SU-DHL-6 (cell line): ENCODE measurements at regions not wholly inside any gene's neighbourhood (a gene's known extent, or its start where the extent isn't known, plus 50 kb on each side); places are given as distances from the start of the nearest gene placed in this dataset.

ENCODE experiments used
- H2AFZ ChIP-seq: fragments of 200-600 bp; sonication (generic); 2 replicates; pipeline ENCODE4 v1.6.1; 2014; ENCODE audit warnings: low read depth, mild to moderate bottlenecking, moderate library complexity, mixed read lengths, antibody characterized with exemption, low read length; ENCODE audit not compliant: severe bottlenecking
- H3F3A ChIP-seq: fragments of 200-600 bp; shearing (Covaris generic); 2 replicates; pipeline ENCODE4 v1.6.0; 2016; ENCODE audit warnings: antibody characterized with exemption, mild to moderate bottlenecking; ENCODE audit not compliant: insufficient read depth
- H3K27ac ChIP-seq: fragments of 200-600 bp; sonication (generic); 2 replicates; pipeline ENCODE4 v1.5.1; 2016; ENCODE audit warnings: low read depth, mild to moderate bottlenecking, low read length, moderate library complexity, mixed read lengths
- H3K27me3 ChIP-seq: fragments of 200-600 bp; sonication (generic), shearing (Covaris generic); 2 replicates; pipeline ENCODE4 v1.6.0; 2014; ENCODE audit warnings: mild to moderate bottlenecking, low read length
- H3K36me3 ChIP-seq: fragments of 200-600 bp; sonication (generic); 2 replicates; pipeline ENCODE4 v1.6.1; 2014; ENCODE audit warnings: mild to moderate bottlenecking, low read length, mixed read lengths
- H3K4me2 ChIP-seq: fragments of 300-600, 200-600 bp; shearing (Covaris generic), sonication (generic); 2 replicates; pipeline ENCODE4 v1.6.0; 2014; ENCODE audit warnings: low read length, low read depth, mild to moderate bottlenecking; ENCODE audit not compliant: poor library complexity, severe bottlenecking
- H3K4me3 ChIP-seq: fragments of 200-600 bp; sonication (generic); 2 replicates; pipeline ENCODE4 v1.5.1; 2014; ENCODE audit warnings: antibody characterized with exemption, low read length, mild to moderate bottlenecking, mixed read lengths; ENCODE audit not compliant: insufficient read depth, poor library complexity, severe bottlenecking
- H3K79me2 ChIP-seq: fragments of 200-600 bp; sonication (generic); 2 replicates; pipeline ENCODE4 v1.6.1; 2014; ENCODE audit warnings: mild to moderate bottlenecking, low read length, moderate library complexity; ENCODE audit not compliant: insufficient read depth
- H3K9ac ChIP-seq: fragments of 200-600 bp; sonication (generic); 2 replicates; pipeline ENCODE4 v1.7.0; 2014; ENCODE audit warnings: mild to moderate bottlenecking, low read length
- H3K9me2 ChIP-seq: fragments of 200-600 bp; sonication (generic); replicated peaks from 2 replicates; pipeline ENCODE4 v1.6.1; 2014; ENCODE audit warnings: low read length; ENCODE audit not compliant: insufficient read depth
- H3K9me3 ChIP-seq: fragments of 200-600 bp; sonication (generic); 2 replicates; pipeline ENCODE4 v1.6.1; 2014; ENCODE audit warnings: low read length, mixed read lengths; ENCODE audit not compliant: insufficient read depth
- H4K20me1 ChIP-seq: fragments of 200-600 bp; sonication (generic); 2 replicates; pipeline ENCODE4 v1.6.1; 2014; ENCODE audit warnings: low read depth, mild to moderate bottlenecking, antibody characterized with exemption, low read length, moderate library complexity, mixed read lengths
- CTCF ChIP-seq: fragments of 200-600 bp; sonication (generic); IDR thresholded peaks from one replicate; pipeline ENCODE4 v1.5.1; 2017; ENCODE audit warnings: antibody characterized with exemption, mild to moderate bottlenecking, low read length, moderate library complexity; ENCODE audit not compliant: insufficient read depth, poor library complexity, severe bottlenecking
- EZH2phosphoT487 ChIP-seq: fragments of 200-600 bp; sonication (generic), shearing (Covaris generic); conservative IDR thresholded peaks from 2 replicates; pipeline ENCODE4 v1.6.1; 2018; ENCODE audit warnings: mild to moderate bottlenecking, antibody characterized with exemption, low read length, moderate library complexity, mixed read lengths

GRCh38 chr1:87744056-87744455 lies 415.4 kb downstream of the LMO4 start:
- no peak overlapping the region for H3K4me2 ChIP-seq
- H3K27me3 ChIP-seq: no peaks in the 10 kb centered on the region
- H3K4me3 ChIP-seq: no peak overlapping the region
- no peaks in the 10 kb centered on the region for H4K20me1 ChIP-seq
- H3K27ac ChIP-seq: no peak overlapping the region
- no peak overlapping the region for H2AFZ ChIP-seq
- H3K9ac ChIP-seq: no peak overlapping the region
- no peaks in the 10 kb centered on the region for H3K9me3 ChIP-seq
- TF ChIP-seq EZH2phosphoT487 (no peak), CTCF (no peak)
- H3F3A ChIP-seq: no peaks in the 10 kb centered on the region
- no peaks in the 10 kb centered on the region for H3K79me2 ChIP-seq
- H3K9me2 ChIP-seq: no peaks in the 10 kb centered on the region
- H3K36me3 ChIP-seq: no peaks in the 10 kb centered on the region

GRCh38 chr1:87744763-87745162 lies 416.1 kb downstream of the LMO4 start:
- Histone ChIP-seq H4K20me1 (no peaks in the 10 kb centered on the region), H3K79me2 (no peaks in the 10 kb centered on the region), H2AFZ (no peak overlapping the region), H3K9me2 (no peaks in the 10 kb centered on the region), H3K36me3 (no peaks in the 10 kb centered on the region), H3K4me3 (no peak overlapping the region), H3K9me3 (no peaks in the 10 kb centered on the region), H3F3A (no peaks in the 10 kb centered on the region), H3K27me3 (no peaks in the 10 kb centered on the region), H3K4me2 (no peak overlapping the region), H3K9ac (no peak overlapping the region), H3K27ac (no peak overlapping the region)
- TF ChIP-seq EZH2phosphoT487 (no peak), CTCF (no peak)

DNA sequence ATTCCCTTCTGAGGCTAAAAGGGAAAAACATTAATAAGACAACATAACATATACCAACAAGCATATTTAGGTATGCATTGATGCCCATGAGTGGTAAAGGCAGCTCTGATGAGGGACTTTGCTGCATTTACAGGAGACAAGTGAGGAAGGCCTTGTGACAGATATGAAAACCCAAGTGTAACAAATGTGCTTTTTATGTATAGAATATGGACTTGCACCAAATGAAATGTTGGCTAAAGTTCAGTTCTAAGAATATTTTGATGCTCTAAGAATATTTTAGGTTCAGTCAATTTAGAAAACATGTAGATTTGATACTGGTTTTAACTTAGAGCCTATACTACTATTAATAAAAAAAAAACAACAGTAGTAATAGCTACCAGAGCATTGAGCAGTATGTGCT lies 424.7 kb downstream of the LMO4 start:
- Histone ChIP-seq H3F3A (no peaks in the 10 kb centered on the region), H3K27ac (no peak overlapping the region), H3K9ac (no peak overlapping the region), H3K9me3 (no peaks in the 10 kb centered on the region), H3K4me3 (no peak overlapping the region), H4K20me1 (no peaks in the 10 kb centered on the region), H2AFZ (no peak overlapping the region), H3K4me2 (no peak overlapping the region), H3K27me3 (no peaks in the 10 kb centered on the region), H3K36me3 (no peaks in the 10 kb centered on the region), H3K9me2 (no peaks in the 10 kb centered on the region), H3K79me2 (no peaks in the 10 kb centered on the region)
- TF ChIP-seq EZH2phosphoT487 (no peak), CTCF (no peak)

- H3K9me2 ChIP-seq: no peaks in the 10 kb centered on the region
- peak overlapping the region; percentile 8 for H2AFZ ChIP-seq
- no peaks in the 10 kb centered on the region for H3K9me3 ChIP-seq
- no peak for TF ChIP-seq EZH2phosphoT487
- no peak for TF ChIP-seq CTCF
- no peak overlapping the region for H3K27ac ChIP-seq
- H3K9ac ChIP-seq: no peak overlapping the region
- no peak overlapping the region for H3K4me3 ChIP-seq
- H4K20me1 ChIP-seq: no peaks in the 10 kb centered on the region
- H3F3A ChIP-seq: no peaks in the 10 kb centered on the region
- H3K27me3 ChIP-seq: no peaks in the 10 kb centered on the region
- no peak overlapping the region for H3K4me2 ChIP-seq
- H3K79me2 ChIP-seq: no peaks in the 10 kb centered on the region
- no peaks in the 10 kb centered on the region for H3K36me3 ChIP-seq
Measured at GRCh38 chr1:87754139-87754538, 425.5 kb downstream of the LMO4 start.
